ENCODE measurements at regions not wholly inside any gene's neighbourhood (a gene's known extent, or its start where the extent isn't known, plus 50 kb on each side); places are given as distances from the start of the nearest gene placed in this dataset.
A peak's percentile ranks its signal among the peaks of the same experiment; 100 is the strongest.

GRCh38 chr7:68267486-68267885 is 1270.9 kb downstream of the TYW1 start:
- DNase-seq (ENCODE audit: low spot score) (no peak), FAIRE-seq (no peak)

DNA sequence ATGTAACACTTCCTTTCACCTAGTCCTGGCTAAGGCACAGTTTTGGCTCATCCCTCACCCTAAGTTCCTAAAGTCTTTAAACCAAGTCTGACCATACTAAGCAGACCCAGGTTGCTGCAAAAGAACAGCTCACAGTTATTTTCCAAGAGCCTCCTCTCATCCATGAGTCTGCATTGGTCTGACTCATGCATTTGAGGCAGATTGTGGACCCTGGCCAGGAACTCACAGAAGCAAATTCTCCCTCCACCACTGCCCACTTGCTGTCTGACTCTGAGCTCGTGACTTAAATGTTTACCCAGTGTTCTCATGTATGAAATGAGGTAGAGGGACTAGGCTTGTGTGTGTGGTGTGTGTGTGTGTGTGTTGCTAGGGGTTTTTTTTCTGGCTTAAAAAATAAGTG is 1272.8 kb downstream of the TYW1 start:
- peak; percentile 82 for DNase-seq (ENCODE audit: low spot score)
- no peak for FAIRE-seq

- FAIRE-seq = no peak
These were observed 1275.9 kb downstream of the TYW1 start for GRCh38 chr7:68272507-68272906.

GRCh38 chr7:68276725-68277124 is 1280.1 kb downstream of the TYW1 start:
- no peak for FAIRE-seq
- no peak for DNase-seq (ENCODE audit: low spot score)

More at GRCh38 chr7:68272507-68272906, 1275.9 kb downstream of the TYW1 start:
- DNase-seq (ENCODE audit: low spot score) = no peak

DNA sequence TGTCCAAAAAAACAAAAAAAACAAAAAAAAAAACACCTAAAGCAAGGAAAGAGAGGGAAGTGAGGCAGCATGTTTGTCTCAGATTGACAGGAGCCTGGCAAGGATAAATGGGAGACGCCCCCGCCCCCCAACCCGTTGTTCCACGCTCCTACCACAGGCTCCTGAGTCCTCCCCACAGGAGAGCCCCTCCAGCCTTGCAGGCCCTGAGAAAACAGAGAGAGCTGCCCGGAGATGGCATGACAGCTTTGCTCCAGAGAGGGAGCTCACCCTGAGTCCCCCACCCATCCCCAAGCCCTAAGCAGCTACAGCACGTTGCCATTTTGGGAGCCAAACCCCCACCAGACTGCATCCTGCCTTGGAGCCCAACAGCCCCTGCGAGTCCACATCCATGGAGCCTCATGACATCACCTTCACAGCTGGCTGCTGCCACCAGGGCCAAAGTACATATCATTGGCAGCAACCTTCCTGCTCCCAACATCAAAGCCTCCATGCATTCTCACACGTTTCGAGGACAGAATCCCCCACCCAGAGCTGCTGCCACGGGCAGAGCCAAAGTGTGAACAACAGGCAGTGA is 1283.3 kb downstream of the TYW1 start:
- DNase-seq (ENCODE audit: low spot score) (no peak), FAIRE-seq (no peak)

GRCh38 chr7:68280931-68281330 is 1284.3 kb downstream of the TYW1 start:
- FAIRE-seq (no peak), DNase-seq (ENCODE audit: low spot score) (no peak)

DNA sequence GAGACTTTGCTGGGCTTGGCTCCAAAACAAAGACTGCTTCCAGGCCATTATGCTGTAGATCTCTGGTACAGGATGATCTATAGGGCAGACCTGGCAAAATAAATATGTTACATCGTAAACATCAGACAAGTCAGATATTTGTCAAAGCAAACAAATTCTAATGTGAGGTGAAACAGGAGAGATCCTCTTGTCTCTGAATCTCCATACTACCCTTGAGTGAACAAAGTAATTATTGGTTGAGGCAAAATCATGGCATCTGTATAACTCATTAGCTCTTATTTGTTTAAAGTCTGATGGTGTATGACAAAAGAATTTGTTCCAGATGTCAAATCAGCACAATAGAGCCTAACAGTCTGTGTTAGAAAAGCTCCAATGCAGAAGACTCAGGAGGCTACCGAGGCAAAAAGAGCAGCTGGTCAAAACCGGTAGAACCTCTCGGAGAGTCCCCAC is 1291.5 kb downstream of the TYW1 start:
- FAIRE-seq = no peak
- DNase-seq (ENCODE audit: low spot score) = no peak

- DNase-seq (ENCODE audit: low spot score) = no peak
- no peak for FAIRE-seq
These were observed 1295.1 kb downstream of the TYW1 start for GRCh38 chr7:68291710-68292109.

DNA sequence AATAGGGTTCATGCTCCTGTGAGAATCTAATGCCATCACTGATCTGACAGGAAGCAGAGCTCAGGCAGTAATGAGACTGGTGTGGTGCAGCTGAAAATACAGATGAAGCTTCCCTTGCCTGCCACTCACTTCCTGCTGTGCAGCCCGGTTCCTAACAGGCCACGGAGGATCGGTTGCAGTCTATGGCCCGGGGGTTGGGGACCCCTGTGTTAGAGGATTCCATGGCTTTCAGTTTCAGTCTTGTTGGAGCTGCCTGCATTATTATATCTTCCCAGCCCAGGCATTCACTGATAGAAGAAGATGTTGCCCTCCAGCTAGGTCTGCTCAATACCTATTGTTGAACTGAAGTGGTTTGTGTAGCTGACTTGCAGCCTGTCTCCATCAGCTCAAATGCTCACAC is 1298.8 kb downstream of the TYW1 start:
- FAIRE-seq = no peak

DNA sequence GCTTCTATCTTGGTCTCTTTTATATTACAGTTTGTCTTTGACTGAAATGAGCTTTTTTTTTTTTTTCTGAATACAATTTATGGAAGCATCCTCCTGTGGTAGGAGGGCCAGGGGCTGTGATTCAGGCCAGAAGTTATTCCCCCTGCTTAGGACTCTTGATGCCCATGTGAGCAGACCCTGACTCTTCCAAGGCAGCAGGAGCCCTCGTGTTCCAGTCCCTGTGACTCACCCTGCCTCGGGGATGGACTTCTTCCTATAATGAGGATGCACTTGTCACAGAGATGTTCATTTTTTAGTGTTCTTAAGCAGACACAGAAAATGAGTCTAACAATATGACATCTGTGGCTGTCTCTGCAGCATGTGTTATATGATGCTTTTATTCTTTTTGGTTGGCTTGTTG is 1293.7 kb upstream of the AUTS2 start:
- DNase-seq (ENCODE audit: low spot score) = no peak
- FAIRE-seq = no peak

More for the DNA sequence above, 1298.8 kb downstream of the TYW1 start:
- DNase-seq (ENCODE audit: low spot score) = no peak

- DNase-seq (ENCODE audit: low spot score) (peak; percentile 52), FAIRE-seq (no peak)
These were observed 1291.6 kb upstream of the AUTS2 start for GRCh38 chr7:68306692-68307107.

DNA sequence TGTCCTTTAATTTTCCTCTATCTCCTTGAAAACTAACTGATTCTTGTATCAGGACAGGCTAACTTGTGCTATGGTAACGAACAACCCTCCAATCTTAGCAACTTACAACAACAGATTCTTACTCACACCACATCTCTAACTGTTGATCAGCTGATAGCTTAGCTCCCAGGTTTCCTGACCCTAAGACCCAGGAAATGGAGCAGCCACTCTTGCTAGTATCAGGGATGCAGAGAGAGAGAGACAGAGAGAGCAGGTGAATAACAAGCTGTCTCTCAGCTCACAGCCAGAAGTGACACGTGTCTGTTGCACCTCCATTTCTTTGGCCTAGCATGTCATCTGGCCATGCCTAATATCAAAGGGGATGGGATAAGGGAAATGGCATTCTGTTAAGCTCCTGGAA is 1289.0 kb upstream of the AUTS2 start:
- FAIRE-seq = no peak
- no peak for DNase-seq (ENCODE audit: low spot score)

- DNase-seq (ENCODE audit: low spot score) (peak; percentile 52), FAIRE-seq (no peak)
These were observed 1288.5 kb upstream of the AUTS2 start for GRCh38 chr7:68309806-68310205.

- no peak for DNase-seq (ENCODE audit: low spot score)
- FAIRE-seq = no peak
These were observed 1286.3 kb upstream of the AUTS2 start for GRCh38 chr7:68311958-68312357.

GRCh38 chr7:68313806-68314205 is 1284.5 kb upstream of the AUTS2 start:
- FAIRE-seq (no peak), DNase-seq (ENCODE audit: low spot score) (no peak)

DNA sequence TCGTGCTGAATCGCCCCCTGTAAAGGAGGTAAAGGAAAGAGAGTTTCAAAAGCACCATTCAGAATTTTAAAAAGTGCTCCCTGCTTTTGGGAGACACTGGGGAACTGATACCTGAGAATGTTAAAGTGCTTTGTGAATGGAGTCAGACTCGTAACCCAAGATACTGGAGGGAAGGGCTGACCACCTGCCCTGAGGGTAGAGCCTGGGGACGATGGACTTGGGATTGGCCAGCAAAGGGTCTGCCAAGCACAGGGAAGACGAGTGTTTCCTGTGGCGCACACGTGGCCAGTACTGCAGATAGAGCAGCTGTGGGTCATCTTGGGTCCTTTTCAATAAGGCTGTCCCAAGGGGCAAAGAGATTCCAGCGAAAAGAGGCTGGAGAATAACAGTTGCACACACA is 1284.1 kb upstream of the AUTS2 start:
- no peak for FAIRE-seq
- no peak for DNase-seq (ENCODE audit: low spot score)

DNA sequence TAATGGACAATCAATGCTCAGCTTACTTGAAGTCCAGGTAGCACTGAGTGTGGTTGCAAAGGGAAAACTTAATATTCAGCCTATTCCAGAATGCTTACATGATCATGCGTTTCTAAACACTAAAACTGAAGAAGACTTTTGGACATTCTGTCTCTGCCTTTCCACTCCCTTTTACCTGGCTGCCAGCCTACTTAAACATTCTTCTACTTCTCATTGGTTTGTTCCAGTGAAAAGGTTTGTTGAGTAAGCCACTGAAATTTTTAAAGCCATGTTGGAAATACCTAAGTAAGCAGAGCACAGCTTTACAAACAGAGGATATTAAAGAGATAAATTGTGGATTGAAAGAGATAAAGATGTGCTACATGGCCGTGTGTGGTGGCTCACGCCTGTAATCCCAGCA is 1280.8 kb upstream of the AUTS2 start:
- no peak for DNase-seq (ENCODE audit: low spot score)
- no peak for FAIRE-seq

DNA sequence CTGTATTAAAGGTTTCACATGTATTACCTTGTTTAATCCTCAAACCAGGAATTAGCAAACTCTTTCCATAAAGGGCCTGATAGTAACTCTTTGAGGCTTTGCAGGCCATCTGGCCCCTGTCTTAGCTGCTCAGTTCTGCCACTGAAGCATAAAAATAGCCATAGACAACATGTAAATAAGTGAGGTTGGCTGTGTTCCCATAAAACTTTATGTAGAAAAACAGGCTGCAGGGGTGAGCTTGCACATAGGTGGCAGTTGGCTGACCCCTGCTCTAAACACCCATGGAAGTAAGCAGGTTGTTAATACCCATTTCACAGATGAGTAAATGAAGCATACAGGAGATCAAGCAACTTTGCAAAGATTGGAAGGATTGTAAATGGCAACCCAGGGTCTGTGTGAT is 1279.2 kb upstream of the AUTS2 start:
- DNase-seq (ENCODE audit: low spot score) (no peak), FAIRE-seq (no peak)

DNA sequence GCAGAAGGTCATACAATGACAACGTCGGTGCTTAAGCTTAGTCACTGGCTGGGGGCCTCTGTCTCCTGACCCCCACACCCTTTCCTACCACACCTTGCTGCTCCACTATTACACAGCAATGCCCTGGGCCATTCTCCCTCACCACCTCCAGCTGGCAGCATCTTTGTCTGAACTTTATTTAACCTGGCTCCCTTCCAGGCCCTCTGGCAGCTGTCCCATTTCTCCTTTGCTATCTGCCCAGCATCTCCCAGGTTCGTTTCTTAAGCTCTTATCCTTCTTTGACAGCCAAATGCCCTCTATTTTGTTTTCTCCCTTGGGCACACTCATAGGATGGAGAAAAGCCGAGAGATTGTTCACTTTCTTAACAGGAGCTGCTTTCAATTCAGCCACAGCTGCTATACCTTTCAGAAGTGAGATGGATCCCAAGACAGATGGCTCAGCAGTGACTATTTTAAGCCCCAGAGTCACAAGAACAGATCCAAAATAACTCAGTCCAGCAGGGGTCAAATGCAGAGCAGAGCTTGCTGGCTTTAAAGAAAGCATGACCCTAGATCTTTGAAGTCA is 1277.1 kb upstream of the AUTS2 start:
- FAIRE-seq (peak; percentile 27), DNase-seq (ENCODE audit: low spot score) (peak; percentile 62)

GRCh38 chr7:68321776-68322496 is 1276.3 kb upstream of the AUTS2 start:
- no peak for DNase-seq (ENCODE audit: low spot score)
- no peak for FAIRE-seq

GRCh38 chr7:68324621-68325020 is 1273.7 kb upstream of the AUTS2 start:
- no peak for FAIRE-seq
- DNase-seq (ENCODE audit: low spot score) = no peak

GRCh38 chr7:68334216-68334615 is 1264.1 kb upstream of the AUTS2 start:
- FAIRE-seq = no peak
- DNase-seq (ENCODE audit: low spot score) = no peak

All from urothelium cell line (cell line).